22Rv1 (cell line): ENCODE measurements at regions not wholly inside any gene's neighbourhood (a gene's known extent, or its start where the extent isn't known, plus 50 kb on each side); places are given as distances from the start of the nearest gene placed in this dataset.

Source experiments
- ZFX ChIP-seq: fragments of 450-650 bp; IDR thresholded peaks from 2 replicates; pipeline ENCODE4 v1.6.1; 2017; ENCODE audit warnings: antibody characterized with exemption, borderline replicate concordance
- TF ChIP-seq, protein P1 (sequence below): fragments of 450-650 bp; IDR thresholded peaks from 2 replicates; pipeline ENCODE4 v1.5.1; 2017; ENCODE audit warnings: mild to moderate bottlenecking

- TF ChIP-seq, protein P1, sequence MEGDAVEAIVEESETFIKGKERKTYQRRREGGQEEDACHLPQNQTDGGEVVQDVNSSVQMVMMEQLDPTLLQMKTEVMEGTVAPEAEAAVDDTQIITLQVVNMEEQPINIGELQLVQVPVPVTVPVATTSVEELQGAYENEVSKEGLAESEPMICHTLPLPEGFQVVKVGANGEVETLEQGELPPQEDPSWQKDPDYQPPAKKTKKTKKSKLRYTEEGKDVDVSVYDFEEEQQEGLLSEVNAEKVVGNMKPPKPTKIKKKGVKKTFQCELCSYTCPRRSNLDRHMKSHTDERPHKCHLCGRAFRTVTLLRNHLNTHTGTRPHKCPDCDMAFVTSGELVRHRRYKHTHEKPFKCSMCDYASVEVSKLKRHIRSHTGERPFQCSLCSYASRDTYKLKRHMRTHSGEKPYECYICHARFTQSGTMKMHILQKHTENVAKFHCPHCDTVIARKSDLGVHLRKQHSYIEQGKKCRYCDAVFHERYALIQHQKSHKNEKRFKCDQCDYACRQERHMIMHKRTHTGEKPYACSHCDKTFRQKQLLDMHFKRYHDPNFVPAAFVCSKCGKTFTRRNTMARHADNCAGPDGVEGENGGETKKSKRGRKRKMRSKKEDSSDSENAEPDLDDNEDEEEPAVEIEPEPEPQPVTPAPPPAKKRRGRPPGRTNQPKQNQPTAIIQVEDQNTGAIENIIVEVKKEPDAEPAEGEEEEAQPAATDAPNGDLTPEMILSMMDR, result no peak
- TF ChIP-seq ZFX, result no peak
These were observed 84.7 kb upstream of the MDM1 start for GRCh38 chr12:68416826-68417225.
